MM.1S (cell line): ENCODE measurements at regions not wholly inside any gene's neighbourhood (a gene's known extent, or its start where the extent isn't known, plus 50 kb on each side); places are given as distances from the start of the nearest gene placed in this dataset.

Source experiments
- DNase-seq: peaks from one replicate; pipeline ENCODE4 v3.0.0-alpha.2; 2015
- H2AFZ ChIP-seq: fragments of 300-600 bp; sonication (generic); 2 replicates; pipeline ENCODE4 v1.6.0; 2016; ENCODE audit warnings: antibody characterized with exemption, low read length
- H3F3A ChIP-seq: fragments of 300-600 bp; sonication (generic); 2 replicates; pipeline ENCODE4 v1.6.1; 2016; ENCODE audit warnings: mild to moderate bottlenecking, antibody characterized with exemption, low read length, moderate library complexity, mixed read lengths; ENCODE audit not compliant: insufficient read depth
- H3K27ac ChIP-seq: fragments of 300-600 bp; sonication (generic); 2 replicates; pipeline ENCODE4 v1.5.1; 2016; ENCODE audit warnings: mild to moderate bottlenecking, low read length
- H3K27me3 ChIP-seq: fragments of 300-600 bp; sonication (generic); replicated peaks from 2 replicates; pipeline ENCODE4 v1.6.0; 2016; ENCODE audit warnings: low read length; ENCODE audit not compliant: insufficient read depth
- H3K36me3 ChIP-seq: fragments of 300-600 bp; sonication (generic); replicated peaks from 2 replicates; pipeline ENCODE4 v1.6.1; 2016; ENCODE audit warnings: mild to moderate bottlenecking, low read length, mixed read lengths; ENCODE audit not compliant: insufficient read depth
- H3K4me1 ChIP-seq: fragments of 300-600 bp; sonication (generic); 2 replicates; pipeline ENCODE4 v1.6.1; 2016; ENCODE audit warnings: low read length, mixed read lengths
- H3K4me2 ChIP-seq: fragments of 300-600 bp; sonication (generic); 2 replicates; pipeline ENCODE4 v1.6.0; 2016; ENCODE audit warnings: low read depth, low read length
- H3K4me3 ChIP-seq: fragments of 300-600 bp; sonication (generic); 2 replicates; pipeline ENCODE4 v1.5.1; 2016; ENCODE audit warnings: low read length, mixed read lengths
- H3K79me2 ChIP-seq: fragments of 300-600 bp; sonication (generic); 2 replicates; pipeline ENCODE4 v1.6.1; 2016; ENCODE audit warnings: mixed run types, low read length, mixed read lengths
- H3K9ac ChIP-seq: fragments of 300-600 bp; sonication (generic); 2 replicates; pipeline ENCODE4 v1.6.1; 2016; ENCODE audit warnings: low read length, mixed read lengths
- H3K9me2 ChIP-seq: fragments of 300-600 bp; sonication (generic); replicated peaks from 2 replicates; pipeline ENCODE4 v1.6.1; 2016; ENCODE audit warnings: mild to moderate bottlenecking, low read length, mixed read lengths; ENCODE audit not compliant: insufficient read depth
- H3K9me3 ChIP-seq: fragments of 300-600 bp; sonication (generic); replicated peaks from 2 replicates; pipeline ENCODE4 v1.6.1; 2016; ENCODE audit warnings: mild to moderate bottlenecking, low read length, mixed read lengths; ENCODE audit not compliant: insufficient read depth
- H4K20me1 ChIP-seq: fragments of 300-600 bp; sonication (generic); 2 replicates; pipeline ENCODE4 v1.6.1; 2016; ENCODE audit warnings: mild to moderate bottlenecking, low read length, moderate library complexity, mixed read lengths; ENCODE audit not compliant: insufficient read depth
- CTCF ChIP-seq: fragments of 300-600 bp; sonication (generic); IDR thresholded peaks from 2 replicates; pipeline ENCODE4 v1.5.1; 2016; ENCODE audit warnings: antibody characterized with exemption, low read length, mixed read lengths
- EZH2 ChIP-seq: fragments of 300-600 bp; sonication (generic); optimal IDR thresholded peaks from 2 replicates; pipeline ENCODE3; 2017; ENCODE audit warnings: low read depth, mild to moderate bottlenecking, antibody characterized with exemption, low read length, mixed read lengths
- EZH2phosphoT487 ChIP-seq: fragments of 300-600 bp; sonication (generic); IDR thresholded peaks from 2 replicates; pipeline ENCODE4 v1.6.1; 2018; ENCODE audit warnings: antibody characterized with exemption, low read length

DNA sequence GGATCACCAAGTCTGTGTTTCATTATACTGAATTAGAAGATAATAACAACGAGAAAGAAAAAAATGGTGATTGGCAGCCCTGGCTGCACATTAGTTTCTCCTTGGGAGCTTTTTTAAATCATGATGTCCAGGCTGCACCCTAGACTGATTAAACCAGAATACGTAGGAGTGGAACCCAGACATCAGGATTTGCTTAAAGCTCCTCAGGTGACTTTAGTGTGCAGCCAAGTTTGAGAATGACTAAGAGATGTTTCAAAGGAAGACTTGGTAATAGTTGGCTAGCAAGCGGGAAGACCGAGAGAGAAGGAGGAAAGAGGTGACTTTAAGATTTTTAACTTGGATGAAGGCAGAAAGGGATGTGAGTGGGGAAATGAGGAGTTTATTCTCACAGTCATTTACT lies 71.4 kb upstream of the SERP2 start:
- H3F3A ChIP-seq, result no peaks in the 10 kb centered on the region
- no peak overlapping the region for H3K9ac ChIP-seq
- H2AFZ ChIP-seq, result no peak overlapping the region
- H3K4me1 ChIP-seq, result no peaks in the 10 kb centered on the region
- no peak for DNase-seq
- no peaks in the 10 kb centered on the region for H3K9me2 ChIP-seq
- H3K4me2 ChIP-seq, result no peak overlapping the region
- H3K27me3 ChIP-seq, result no peaks in the 10 kb centered on the region
- no peaks in the 10 kb centered on the region for H3K36me3 ChIP-seq
- H4K20me1 ChIP-seq, result no peaks in the 10 kb centered on the region
- TF ChIP-seq CTCF (no peak), EZH2 (no peak), EZH2phosphoT487 (no peak)
- no peak overlapping the region for H3K4me3 ChIP-seq
- no peaks in the 10 kb centered on the region for H3K9me3 ChIP-seq
- H3K27ac ChIP-seq, result no peak overlapping the region
- no peaks in the 10 kb centered on the region for H3K79me2 ChIP-seq

GRCh38 chr13:44302940-44303575 lies 70.6 kb upstream of the SERP2 start:
- DNase-seq, result no peak
- Histone ChIP-seq H3K27me3 (no peaks in the 10 kb centered on the region), H3K9ac (no peak overlapping the region), H3K9me2 (no peaks in the 10 kb centered on the region), H3K4me3 (no peak overlapping the region), H3K27ac (no peak overlapping the region), H2AFZ (no peak overlapping the region), H4K20me1 (no peaks in the 10 kb centered on the region), H3F3A (no peaks in the 10 kb centered on the region), H3K9me3 (no peaks in the 10 kb centered on the region), H3K79me2 (no peaks in the 10 kb centered on the region), H3K4me1 (no peaks in the 10 kb centered on the region), H3K36me3 (no peaks in the 10 kb centered on the region), H3K4me2 (no peak overlapping the region)
- TF ChIP-seq EZH2 (no peak), EZH2phosphoT487 (no peak), CTCF (no peak)

DNA sequence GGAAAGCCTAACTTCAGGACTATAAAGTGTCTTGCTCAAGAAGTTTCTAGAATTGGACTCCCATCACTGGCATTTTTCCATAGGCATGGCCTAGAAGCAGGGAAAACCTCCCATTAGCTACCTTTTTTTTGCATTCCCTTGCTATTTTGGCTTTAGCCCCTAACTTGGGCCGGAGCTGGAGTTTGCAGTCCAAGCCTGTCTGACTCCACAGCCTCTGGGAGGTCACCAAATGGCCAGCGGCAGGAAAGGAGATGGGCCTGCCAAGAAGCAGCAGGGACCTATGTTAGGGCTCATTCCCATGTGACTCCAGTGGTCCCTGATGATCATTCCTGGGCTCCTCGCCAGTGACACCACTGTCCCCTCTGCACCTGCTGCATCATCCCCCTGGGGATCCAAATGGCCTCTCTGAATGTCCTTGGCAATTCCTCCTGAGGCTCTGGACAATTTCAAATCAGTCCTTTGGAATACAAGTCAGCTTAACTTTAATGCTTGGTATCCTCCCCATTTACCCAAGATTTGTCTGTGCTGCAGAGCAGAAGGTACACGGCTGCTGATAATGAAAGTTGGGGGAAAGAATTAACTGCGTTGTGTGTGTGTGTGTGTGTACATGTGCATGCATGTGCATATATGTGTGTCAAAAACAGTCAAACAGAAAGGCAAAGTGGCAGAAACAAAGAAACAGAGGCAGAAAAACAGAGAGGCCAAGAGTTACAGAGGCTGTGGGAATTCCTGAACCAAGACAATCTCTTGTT lies 69.8 kb upstream of the SERP2 start:
- no peaks in the 10 kb centered on the region for H3K9me3 ChIP-seq
- no peak overlapping the region for H3K27ac ChIP-seq
- H4K20me1 ChIP-seq, result no peaks in the 10 kb centered on the region
- no peak overlapping the region for H3K4me2 ChIP-seq
- no peaks in the 10 kb centered on the region for H3K9me2 ChIP-seq
- no peak overlapping the region for H3K4me3 ChIP-seq
- no peaks in the 10 kb centered on the region for H3K36me3 ChIP-seq
- no peak for DNase-seq
- no peaks in the 10 kb centered on the region for H3F3A ChIP-seq
- H3K79me2 ChIP-seq, result no peaks in the 10 kb centered on the region
- no peaks in the 10 kb centered on the region for H3K4me1 ChIP-seq
- H3K9ac ChIP-seq, result no peak overlapping the region
- TF ChIP-seq CTCF, result no peak
- TF ChIP-seq EZH2phosphoT487, result no peak
- no peak for TF ChIP-seq EZH2
- H3K27me3 ChIP-seq, result no peaks in the 10 kb centered on the region
- H2AFZ ChIP-seq, result no peak overlapping the region
